SK-N-SH (cell line): ENCODE measurements at regions not wholly inside any gene's neighbourhood (a gene's known extent, or its start where the extent isn't known, plus 50 kb on each side); places are given as distances from the start of the nearest gene placed in this dataset.
A peak's percentile ranks its signal among the peaks of the same experiment; 100 is the strongest.

ENCODE experiments used
- CTCF ChIA-PET: fragments of 300-600, 350-600 bp; formaldehyde crosslinking; extraction: SDS; loops from one replicate; lab custom pipeline; 2021; lab: Yijun Ruan, JAX
- POLR2A ChIA-PET: fragments of 350-600 bp; sonication (Branson Sonifier 250); formaldehyde crosslinking; extraction: SDS; loops from one replicate; lab custom pipeline; 2020; ENCODE audit warnings: antibody characterized with exemption, inconsistent platforms; lab: Yijun Ruan, JAX
- DNase-seq: peaks from one replicate; pipeline ENCODE4 v3.0.0; 2012
- H2AFZ ChIP-seq: fragments of 200-600 bp; sonication (generic); 2 replicates; pipeline ENCODE4 v1.8.1; 2016; ENCODE audit warnings: antibody characterized with exemption, mild to moderate bottlenecking, low read depth
- H3F3A ChIP-seq: fragments of 200-600 bp; sonication (generic); replicated peaks from 2 replicates; pipeline ENCODE3; 2016; ENCODE audit warnings: antibody characterized with exemption, mild to moderate bottlenecking; ENCODE audit not compliant: insufficient read depth
- H3K27ac ChIP-seq, 2 experiments: fragments of 200-500 bp in 1 of 2; fragments of 200-600 bp in 1 of 2; sonication (Bioruptor generic) in 1 of 2; sonication (generic), shearing (Covaris generic) in 1 of 2; 2 replicates each; pipeline versions ENCODE4 v1.5.1 to v1.6.1; 2014 to 2016; ENCODE audit warnings: low read depth in 2 of 2, inconsistent platforms in 1 of 2, low read length in 1 of 2, mild to moderate bottlenecking in 1 of 2, mixed read lengths in 1 of 2
- H3K27me3 ChIP-seq: fragments of 200-600 bp; sonication (generic), shearing (Covaris generic); 2 replicates; pipeline ENCODE4 v1.6.1; 2016; ENCODE audit warnings: mixed run types; ENCODE audit not compliant: insufficient read depth
- H3K36me3 ChIP-seq, 2 experiments: fragments of 200-500 bp in 1 of 2; fragments of 200-600 bp in 1 of 2; sonication (Bioruptor generic) in 1 of 2; sonication (generic) in 1 of 2; replicated peaks in 1 of 2; 2 replicates each; pipeline versions ENCODE3 to v1.5.1; 2014 to 2016; ENCODE audit warnings: low read length in 1 of 2, mild to moderate bottlenecking in 1 of 2; ENCODE audit not compliant: insufficient read depth in 2 of 2, control insufficient read depth in 1 of 2
- H3K4me1 ChIP-seq, 2 experiments: fragments of 200-500 bp in 1 of 2; fragments of 200-600 bp in 1 of 2; sonication (Bioruptor generic) in 1 of 2; sonication (generic), shearing (Covaris generic) in 1 of 2; 2 replicates each; pipeline versions ENCODE4 v1.5.1 to v1.6.1; 2014 to 2016; ENCODE audit warnings: low read depth in 1 of 2, low read length in 1 of 2, mixed run types in 1 of 2; ENCODE audit not compliant: insufficient read depth in 2 of 2, control insufficient read depth in 1 of 2
- H3K4me2 ChIP-seq: fragments of 200-600 bp; sonication (generic), shearing (Covaris generic); 2 replicates; pipeline ENCODE4 v1.6.1; 2017; ENCODE audit warnings: mixed run types
- H3K4me3 ChIP-seq, 2 experiments: fragments of 200-500 bp in 1 of 2; fragments of 200-600 bp in 1 of 2; sonication (Bioruptor generic) in 1 of 2; sonication (generic), shearing (Covaris generic) in 1 of 2; 2 replicates each; pipeline versions ENCODE4 v1.5.1 to v1.8.1; 2014 to 2016; ENCODE audit warnings: low read depth in 2 of 2, inconsistent platforms in 1 of 2, low read length in 1 of 2, mild to moderate bottlenecking in 1 of 2, mixed read lengths in 1 of 2, moderate library complexity in 1 of 2
- H3K79me2 ChIP-seq: fragments of 200-600 bp; sonication (generic); 2 replicates; pipeline ENCODE4 v1.8.1; 2017; ENCODE audit warnings: mild to moderate bottlenecking; ENCODE audit not compliant: insufficient read depth
- H3K9ac ChIP-seq: fragments of 200-600 bp; sonication (generic); 2 replicates; pipeline ENCODE4 v1.6.1; 2017; ENCODE audit warnings: mixed run types
- H3K9me2 ChIP-seq: fragments of 200-600 bp; sonication (generic); 2 replicates; pipeline ENCODE4 v1.6.1; 2017; ENCODE audit warnings: mixed run types
- H3K9me3 ChIP-seq: fragments of 200-600 bp; sonication (generic); 2 replicates; pipeline ENCODE4 v1.6.1; 2017; ENCODE audit warnings: mixed run types, mild to moderate bottlenecking, moderate library complexity
- H4K20me1 ChIP-seq: fragments of 200-600 bp; sonication (generic); 2 replicates; pipeline ENCODE4 v1.6.1; 2017; ENCODE audit warnings: mild to moderate bottlenecking, mixed run types; ENCODE audit not compliant: insufficient read depth
- ELF1 ChIP-seq: IDR thresholded peaks from 2 replicates; pipeline ENCODE4 v1.4.0; 2012
- EP300 ChIP-seq, 2 experiments: IDR thresholded peaks; 2 replicates each; pipeline versions ENCODE4 v1.4.0 to v1.6.1; 2012; ENCODE audit warnings: borderline replicate concordance in 1 of 2, low read depth in 1 of 2, low read length in 1 of 2
- FOSL2 ChIP-seq: IDR thresholded peaks from 2 replicates; pipeline ENCODE4 v1.4.0; 2012; ENCODE audit warnings: low read depth, mild to moderate bottlenecking, moderate library complexity, borderline replicate concordance
- FOXM1 ChIP-seq: IDR thresholded peaks from 2 replicates; pipeline ENCODE4 v1.4.0; 2012; ENCODE audit warnings: low read depth, mild to moderate bottlenecking
- GABPA ChIP-seq: IDR thresholded peaks from 2 replicates; pipeline ENCODE4 v1.4.0; 2012; ENCODE audit warnings: low read depth, mild to moderate bottlenecking
- MEF2A ChIP-seq: IDR thresholded peaks from 2 replicates; pipeline ENCODE4 v1.4.0; 2012; ENCODE audit warnings: low read depth, borderline replicate concordance
- POLR2AphosphoS5 ChIP-seq: IDR thresholded peaks from 2 replicates; pipeline ENCODE4 v1.6.1; 2012; ENCODE audit warnings: low read depth, low read length
- RCOR1 ChIP-seq: fragments of 150-350 bp; IDR thresholded peaks from 2 replicates; pipeline ENCODE4 v1.6.1; 2017; ENCODE audit warnings: antibody characterized with exemption, low read length
- RFX5 ChIP-seq: IDR thresholded peaks from 2 replicates; pipeline ENCODE4 v1.6.1; 2012; ENCODE audit warnings: mild to moderate bottlenecking, improper control_type of control experiment, low read length
- SMC3 ChIP-seq: IDR thresholded peaks from 2 replicates; pipeline ENCODE4 v1.6.1; 2012; ENCODE audit warnings: low read depth, low read length, improper control_type of control experiment
- WGBS: methylation state at CpG from one replicate; pipeline ENCODE4 v1.1.6; 2017; ENCODE audit warnings: low lambda C conversion rate; 5-methylcytosine and 5-hydroxymethylcytosine counted together
- TF ChIP-seq, protein P1 (sequence below): fragments of 200-600 bp; sonication (generic); IDR thresholded peaks from 2 replicates; pipeline ENCODE4 v1.6.1; 2017; ENCODE audit warnings: antibody characterized with exemption, mild to moderate bottlenecking, moderate library complexity
- TF ChIP-seq, protein P2 (sequence below): IDR thresholded peaks from 2 replicates; pipeline ENCODE4 v1.6.1; 2012; ENCODE audit warnings: mild to moderate bottlenecking, low read depth, low read length, moderate library complexity
- TF ChIP-seq, protein P3 (sequence below): IDR thresholded peaks from 2 replicates; pipeline ENCODE4; 2012

DNA sequence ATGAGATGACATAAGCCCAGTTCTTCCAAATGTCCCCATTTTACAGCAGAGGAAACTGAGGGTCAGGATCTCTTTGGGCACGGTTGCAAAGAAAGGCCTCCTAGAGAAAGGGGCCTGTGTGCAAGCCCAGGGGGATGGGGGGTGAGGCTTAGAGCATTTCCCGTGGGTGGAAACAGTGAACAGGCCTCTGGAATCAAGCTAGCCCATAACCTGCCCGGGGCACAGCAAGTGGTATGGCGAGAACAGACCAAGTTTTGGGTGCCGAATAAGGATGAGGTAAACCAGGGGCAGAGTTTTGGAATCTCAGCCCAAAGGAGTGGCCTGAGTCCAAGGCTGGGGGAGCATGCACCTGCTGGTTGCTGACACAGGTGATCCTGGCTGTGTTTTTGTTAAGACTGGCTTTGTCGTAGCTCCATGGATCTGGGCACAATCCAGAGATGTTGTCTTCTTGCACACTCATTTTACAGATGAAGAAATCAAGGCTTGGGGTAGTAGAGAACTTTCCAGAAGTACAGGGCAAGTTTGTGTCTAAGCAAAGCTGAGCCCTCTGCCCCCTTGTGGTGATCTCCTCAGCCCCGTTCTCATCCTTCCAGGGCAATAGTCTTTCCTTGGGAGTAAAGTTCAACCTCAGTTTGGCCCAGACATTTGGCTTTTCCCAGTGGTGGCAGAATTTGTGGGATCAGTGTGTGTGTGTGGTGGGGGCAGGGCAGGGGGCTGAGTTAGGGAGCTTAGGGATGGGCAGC lies 53.5 kb upstream of the MYEOV start:
- H3K27ac ChIP-seq, result no peak overlapping the region
- H3K4me3 ChIP-seq, result no peak overlapping the region
- no peaks in the 10 kb centered on the region for H3K9me2 ChIP-seq
- H3F3A ChIP-seq, result no peaks in the 10 kb centered on the region
- H3K27me3 ChIP-seq, result no peaks in the 10 kb centered on the region
- no peaks in the 10 kb centered on the region for H3K79me2 ChIP-seq
- peaks cover 0 to 3% of the 10 kb centered on the region in 2 experiments for H3K36me3 ChIP-seq
- H3K4me1 ChIP-seq, result no peaks in the 10 kb centered on the region
- peak; percentile 27; the same call in 1 of the 2 replicates for TF ChIP-seq SMC3
- TF ChIP-seq, protein P1, sequence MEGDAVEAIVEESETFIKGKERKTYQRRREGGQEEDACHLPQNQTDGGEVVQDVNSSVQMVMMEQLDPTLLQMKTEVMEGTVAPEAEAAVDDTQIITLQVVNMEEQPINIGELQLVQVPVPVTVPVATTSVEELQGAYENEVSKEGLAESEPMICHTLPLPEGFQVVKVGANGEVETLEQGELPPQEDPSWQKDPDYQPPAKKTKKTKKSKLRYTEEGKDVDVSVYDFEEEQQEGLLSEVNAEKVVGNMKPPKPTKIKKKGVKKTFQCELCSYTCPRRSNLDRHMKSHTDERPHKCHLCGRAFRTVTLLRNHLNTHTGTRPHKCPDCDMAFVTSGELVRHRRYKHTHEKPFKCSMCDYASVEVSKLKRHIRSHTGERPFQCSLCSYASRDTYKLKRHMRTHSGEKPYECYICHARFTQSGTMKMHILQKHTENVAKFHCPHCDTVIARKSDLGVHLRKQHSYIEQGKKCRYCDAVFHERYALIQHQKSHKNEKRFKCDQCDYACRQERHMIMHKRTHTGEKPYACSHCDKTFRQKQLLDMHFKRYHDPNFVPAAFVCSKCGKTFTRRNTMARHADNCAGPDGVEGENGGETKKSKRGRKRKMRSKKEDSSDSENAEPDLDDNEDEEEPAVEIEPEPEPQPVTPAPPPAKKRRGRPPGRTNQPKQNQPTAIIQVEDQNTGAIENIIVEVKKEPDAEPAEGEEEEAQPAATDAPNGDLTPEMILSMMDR, result peak; percentile 29; the same call in 1 of the 2 replicates
- TF ChIP-seq, protein P2, sequence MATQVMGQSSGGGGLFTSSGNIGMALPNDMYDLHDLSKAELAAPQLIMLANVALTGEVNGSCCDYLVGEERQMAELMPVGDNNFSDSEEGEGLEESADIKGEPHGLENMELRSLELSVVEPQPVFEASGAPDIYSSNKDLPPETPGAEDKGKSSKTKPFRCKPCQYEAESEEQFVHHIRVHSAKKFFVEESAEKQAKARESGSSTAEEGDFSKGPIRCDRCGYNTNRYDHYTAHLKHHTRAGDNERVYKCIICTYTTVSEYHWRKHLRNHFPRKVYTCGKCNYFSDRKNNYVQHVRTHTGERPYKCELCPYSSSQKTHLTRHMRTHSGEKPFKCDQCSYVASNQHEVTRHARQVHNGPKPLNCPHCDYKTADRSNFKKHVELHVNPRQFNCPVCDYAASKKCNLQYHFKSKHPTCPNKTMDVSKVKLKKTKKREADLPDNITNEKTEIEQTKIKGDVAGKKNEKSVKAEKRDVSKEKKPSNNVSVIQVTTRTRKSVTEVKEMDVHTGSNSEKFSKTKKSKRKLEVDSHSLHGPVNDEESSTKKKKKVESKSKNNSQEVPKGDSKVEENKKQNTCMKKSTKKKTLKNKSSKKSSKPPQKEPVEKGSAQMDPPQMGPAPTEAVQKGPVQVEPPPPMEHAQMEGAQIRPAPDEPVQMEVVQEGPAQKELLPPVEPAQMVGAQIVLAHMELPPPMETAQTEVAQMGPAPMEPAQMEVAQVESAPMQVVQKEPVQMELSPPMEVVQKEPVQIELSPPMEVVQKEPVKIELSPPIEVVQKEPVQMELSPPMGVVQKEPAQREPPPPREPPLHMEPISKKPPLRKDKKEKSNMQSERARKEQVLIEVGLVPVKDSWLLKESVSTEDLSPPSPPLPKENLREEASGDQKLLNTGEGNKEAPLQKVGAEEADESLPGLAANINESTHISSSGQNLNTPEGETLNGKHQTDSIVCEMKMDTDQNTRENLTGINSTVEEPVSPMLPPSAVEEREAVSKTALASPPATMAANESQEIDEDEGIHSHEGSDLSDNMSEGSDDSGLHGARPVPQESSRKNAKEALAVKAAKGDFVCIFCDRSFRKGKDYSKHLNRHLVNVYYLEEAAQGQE, result no peak
- WGBS, result 80% methylated on average over 6 of the region's 7 CpGs
- H4K20me1 ChIP-seq, result no peaks in the 10 kb centered on the region
- no peak overlapping the region for H3K4me2 ChIP-seq
- DNase-seq, result no peak
- ChIA-PET CTCF (interaction anchor here (1.1 kb wide), 3 partner anchors 10 to 139 kb away, joined by 3 to 5 read pairs (median 4); no protein-coding TSS in a partner anchor), POLR2A (no interaction called here)
- no peaks in the 10 kb centered on the region; the same call in 1 of the 2 replicates for H3K9me3 ChIP-seq
- no peak overlapping the region for H3K9ac ChIP-seq
- H2AFZ ChIP-seq, result no peak overlapping the region

DNA sequence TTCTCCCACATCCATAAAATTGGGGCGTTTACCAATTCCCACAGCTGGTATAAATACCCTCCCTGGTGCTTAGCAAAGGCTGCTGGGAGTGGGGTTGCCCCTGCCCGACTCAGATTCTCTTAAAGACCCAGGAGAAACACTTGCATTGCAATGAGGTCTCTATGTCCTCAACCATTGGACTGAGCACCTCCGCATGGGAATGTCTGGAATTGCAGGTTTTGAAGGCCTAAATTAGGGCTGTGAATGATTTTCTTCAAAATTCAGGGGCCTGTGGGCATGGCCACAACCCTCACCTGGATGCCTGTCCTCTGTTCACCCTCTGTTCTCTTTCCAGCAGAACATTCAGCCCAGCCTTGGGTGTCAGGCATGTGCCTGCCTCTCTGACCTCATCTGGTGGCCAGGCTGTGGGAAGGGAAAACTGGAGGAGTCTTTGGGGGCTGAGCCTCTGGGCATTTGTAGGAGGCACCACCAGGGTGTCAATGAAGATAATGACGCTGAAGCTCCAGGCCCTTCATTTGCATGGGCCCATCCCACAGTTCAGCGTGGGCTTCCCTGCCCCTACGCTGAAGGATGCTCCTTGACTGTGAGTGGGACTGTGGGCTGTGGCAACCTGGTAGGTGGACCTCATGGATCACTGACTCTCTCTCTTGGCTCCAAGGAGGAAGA lies 52.7 kb upstream of the MYEOV start:
- Histone ChIP-seq H2AFZ (no peak overlapping the region), H3K4me2 (no peak overlapping the region), H3K36me3 (peaks cover 0 to 3% of the 10 kb centered on the region in 2 experiments), H4K20me1 (no peaks in the 10 kb centered on the region), H3K9ac (no peak overlapping the region), H3K27ac (no peak overlapping the region), H3K4me3 (no peak overlapping the region), H3K9me3 (no peaks in the 10 kb centered on the region; the same call in 1 of the 2 replicates), H3K79me2 (no peaks in the 10 kb centered on the region), H3K9me2 (no peaks in the 10 kb centered on the region), H3K27me3 (no peaks in the 10 kb centered on the region), H3K4me1 (no peaks in the 10 kb centered on the region), H3F3A (no peaks in the 10 kb centered on the region)
- DNase-seq, result no peak
- WGBS, result 83% methylated on average over 1 of the region's 6 CpGs
- ChIA-PET POLR2A (no interaction called here), CTCF (interaction anchor here (1.1 kb wide), 3 partner anchors 9 to 140 kb away, joined by 3 to 5 read pairs (median 4); no protein-coding TSS in a partner anchor)
- no peak for TF ChIP-seq GABPA
- no peak for TF ChIP-seq FOSL2
- TF ChIP-seq RFX5, result no peak
- TF ChIP-seq POLR2AphosphoS5, result no peak
- TF ChIP-seq, protein P2, result no peak
- TF ChIP-seq ELF1, result no peak
- TF ChIP-seq MEF2A, result no peak
- TF ChIP-seq, protein P3, sequence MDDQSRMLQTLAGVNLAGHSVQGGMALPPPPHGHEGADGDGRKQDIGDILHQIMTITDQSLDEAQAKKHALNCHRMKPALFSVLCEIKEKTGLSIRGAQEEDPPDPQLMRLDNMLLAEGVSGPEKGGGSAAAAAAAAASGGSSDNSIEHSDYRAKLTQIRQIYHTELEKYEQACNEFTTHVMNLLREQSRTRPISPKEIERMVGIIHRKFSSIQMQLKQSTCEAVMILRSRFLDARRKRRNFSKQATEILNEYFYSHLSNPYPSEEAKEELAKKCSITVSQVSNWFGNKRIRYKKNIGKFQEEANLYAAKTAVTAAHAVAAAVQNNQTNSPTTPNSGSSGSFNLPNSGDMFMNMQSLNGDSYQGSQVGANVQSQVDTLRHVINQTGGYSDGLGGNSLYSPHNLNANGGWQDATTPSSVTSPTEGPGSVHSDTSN, result no peak
- no peak for TF ChIP-seq SMC3
- no peak for TF ChIP-seq EP300 (IDR thresholded peaks at IDR 0.05; ENCODE audit: borderline replicate concordance in 1 of 2, low read depth in 1 of 2, low read length in 1 of 2)
- no peak for TF ChIP-seq RCOR1
- no peak for TF ChIP-seq FOXM1
